Spinal cord (tissue), 9 donors: ENCODE measurements at regions not wholly inside any gene's neighbourhood (a gene's known extent, or its start where the extent isn't known, plus 50 kb on each side); places are given as distances from the start of the nearest gene placed in this dataset.
"Not testable (repeated sequence)": the region's sequence is repeated elsewhere in the genome, so short reads cannot be mapped to it uniquely, and the experiment has no call there.

ENCODE experiments used
- DNase-seq, 6 donors: peaks; one replicate each; pipeline versions ENCODE4 v3.0.0 to v3.0.0-alpha.2; 2013 to 2015; ENCODE audit warnings: low spot score in 6 of 6, low read depth in 4 of 6
- H3K27ac ChIP-seq: one replicate; pipeline ENCODE4 v1.5.1; 2013; ENCODE audit warnings: low read depth, low read length, control low read depth
- H3K27me3 ChIP-seq: one replicate; pipeline ENCODE4 v1.6.1; 2013; ENCODE audit warnings: low read length; ENCODE audit not compliant: control insufficient read depth, insufficient read depth
- H3K36me3 ChIP-seq: one replicate; pipeline ENCODE4 v1.6.1; 2013; ENCODE audit warnings: low read length; ENCODE audit not compliant: control insufficient read depth, insufficient read depth
- H3K4me1 ChIP-seq: one replicate; pipeline ENCODE4 v1.6.1; 2013; ENCODE audit warnings: low read length; ENCODE audit not compliant: control insufficient read depth, insufficient read depth
- H3K4me3 ChIP-seq: one replicate; pipeline ENCODE4 v1.5.1; 2013; ENCODE audit warnings: low read depth, low read length, control low read depth
- H3K9me3 ChIP-seq: one replicate; pipeline ENCODE4 v1.6.1; 2013; ENCODE audit warnings: low read length; ENCODE audit not compliant: control insufficient read depth, insufficient read depth
- WGBS: methylation state at CpG from one replicate; pipeline ENCODE4 v1.1.5; 2013; ENCODE audit warnings: missing lambda C conversion rate; ENCODE audit not compliant: insufficient coverage; 5-methylcytosine and 5-hydroxymethylcytosine counted together
- donor health status: healthy.

DNA sequence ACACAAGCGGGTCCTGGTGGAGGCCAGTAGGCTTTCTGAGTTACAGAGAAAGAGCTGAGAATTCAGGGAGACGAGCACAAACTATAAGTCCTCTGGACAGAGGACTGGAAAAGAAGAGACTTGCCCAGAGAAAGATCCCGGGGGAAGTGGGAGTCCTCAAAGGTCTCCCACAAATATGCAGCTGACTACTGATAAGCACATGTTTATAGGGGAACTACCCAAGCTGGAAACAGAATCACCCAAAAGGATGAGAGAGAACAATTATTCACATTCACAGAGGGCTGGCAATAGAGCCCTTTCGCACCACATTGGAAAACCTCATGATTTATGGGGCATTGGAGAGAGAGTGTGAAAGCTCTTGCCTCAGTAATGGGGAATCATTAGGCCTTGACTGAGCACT, 337.6 kb downstream of the IRS1 start:
- H3K27ac ChIP-seq, result no peak overlapping the region
- H3K36me3 ChIP-seq, result no peaks in the 10 kb centered on the region
- no peaks in the 10 kb centered on the region for H3K4me1 ChIP-seq
- H3K4me3 ChIP-seq, result no peak overlapping the region
- H3K9me3 ChIP-seq, result no peaks in the 10 kb centered on the region
- no peaks in the 10 kb centered on the region for H3K27me3 ChIP-seq
- WGBS, result 0% methylated on average over 1 of the region's 4 CpGs
- no peak for DNase-seq

DNA sequence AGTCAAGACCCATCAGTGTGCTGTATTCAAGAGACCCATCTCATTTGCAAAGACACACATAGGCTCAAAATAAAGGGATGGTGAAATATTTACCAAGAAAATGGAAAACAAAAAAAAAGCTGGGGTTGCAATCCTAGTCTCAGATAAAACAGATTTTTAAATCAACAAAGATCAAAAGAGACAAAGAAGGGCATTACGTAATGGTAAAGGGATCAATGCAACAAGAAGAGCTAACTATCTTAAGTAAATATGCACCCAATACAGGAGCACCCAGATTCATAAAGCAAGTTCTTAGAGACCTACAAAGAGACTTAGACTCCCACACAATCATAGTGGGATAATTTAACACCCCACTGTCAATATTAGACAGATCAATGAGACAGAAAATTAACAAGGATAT, 343.5 kb downstream of the IRS1 start:
- not testable (repeated sequence) for H3K4me3 ChIP-seq, H3K36me3 ChIP-seq, H3K4me1 ChIP-seq, H3K9me3 ChIP-seq, H3K27ac ChIP-seq, H3K27me3 ChIP-seq, DNase-seq
- WGBS, result 100% methylated on average over 1 of the region's 1 CpG

DNA sequence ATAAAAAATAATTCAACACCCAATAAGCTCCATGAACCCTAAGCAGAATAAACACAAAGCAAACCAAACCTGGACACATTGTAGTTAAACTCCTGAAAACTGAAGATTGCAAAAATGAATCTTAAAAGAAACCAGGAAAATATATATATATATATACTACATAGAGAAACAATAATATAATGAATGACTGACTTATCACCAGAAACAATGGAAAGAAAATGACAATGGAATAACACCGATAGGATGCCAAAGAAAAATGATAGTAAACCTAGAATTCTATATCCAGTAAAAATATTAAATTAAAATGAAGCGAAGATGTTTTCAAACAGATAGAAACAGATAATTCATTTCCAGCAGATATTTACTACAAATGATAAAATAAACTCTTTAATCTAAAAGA, 346.9 kb downstream of the IRS1 start:
- DNase-seq, result no peak
- Histone ChIP-seq H3K27ac (no peak overlapping the region), H3K36me3 (no peaks in the 10 kb centered on the region), H3K9me3 (peaks cover 5% of the 10 kb centered on the region), H3K4me1 (no peaks in the 10 kb centered on the region), H3K27me3 (no peaks in the 10 kb centered on the region), H3K4me3 (no peak overlapping the region)
- WGBS, result no CpG with 5 or more reads among the region's 2 CpGs

DNA sequence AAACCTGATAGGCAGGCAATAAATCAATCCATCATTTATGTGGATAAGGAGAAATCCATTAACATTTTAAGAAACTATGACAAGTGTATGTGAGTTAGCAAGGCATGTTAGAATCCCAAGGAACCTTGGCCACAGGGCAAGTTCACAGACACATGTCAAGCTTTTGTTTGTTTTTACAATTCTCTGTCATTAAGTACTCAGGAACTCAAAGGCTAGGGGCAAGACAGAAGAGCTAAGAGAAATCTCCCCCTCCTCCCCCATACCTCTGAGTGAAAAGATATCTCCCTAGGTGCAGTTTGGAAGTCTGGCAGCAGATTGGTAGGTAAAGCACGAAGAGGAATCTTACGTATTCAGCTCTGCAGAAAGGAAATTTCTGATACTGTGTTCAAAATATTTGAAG, 348.1 kb downstream of the IRS1 start:
- no peak for DNase-seq
- Histone ChIP-seq H3K36me3 (no peaks in the 10 kb centered on the region), H3K9me3 (peaks cover 5% of the 10 kb centered on the region), H3K27ac (no peak overlapping the region), H3K4me3 (no peak overlapping the region), H3K4me1 (no peaks in the 10 kb centered on the region), H3K27me3 (no peaks in the 10 kb centered on the region)
- 60% methylated on average over 2 of the region's 2 CpGs for WGBS

DNA sequence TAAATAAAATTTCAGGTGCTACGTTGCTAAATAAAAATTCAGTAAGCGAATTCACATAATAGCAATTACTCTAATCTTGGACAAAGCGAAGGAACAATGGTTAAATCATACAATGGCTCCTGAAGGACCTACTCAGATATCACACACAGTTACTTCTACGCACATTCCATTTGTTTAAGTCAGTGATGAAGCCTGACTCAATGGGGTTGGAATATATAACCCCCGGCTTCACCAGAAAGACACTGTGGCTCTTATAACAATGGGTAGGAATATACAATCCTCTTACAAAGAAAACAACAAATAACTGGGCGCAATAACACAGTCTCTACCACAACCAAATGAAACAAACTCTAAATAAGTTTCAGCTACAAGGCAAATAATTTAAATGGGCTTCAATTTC, 349.5 kb downstream of the IRS1 start:
- Histone ChIP-seq H3K4me1 (no peaks in the 10 kb centered on the region), H3K27ac (no peak overlapping the region), H3K9me3 (peaks cover 5% of the 10 kb centered on the region), H3K27me3 (no peaks in the 10 kb centered on the region), H3K4me3 (no peak overlapping the region), H3K36me3 (no peaks in the 10 kb centered on the region)
- no peak for DNase-seq
- WGBS, result no CpG with 5 or more reads among the region's 6 CpGs

DNA sequence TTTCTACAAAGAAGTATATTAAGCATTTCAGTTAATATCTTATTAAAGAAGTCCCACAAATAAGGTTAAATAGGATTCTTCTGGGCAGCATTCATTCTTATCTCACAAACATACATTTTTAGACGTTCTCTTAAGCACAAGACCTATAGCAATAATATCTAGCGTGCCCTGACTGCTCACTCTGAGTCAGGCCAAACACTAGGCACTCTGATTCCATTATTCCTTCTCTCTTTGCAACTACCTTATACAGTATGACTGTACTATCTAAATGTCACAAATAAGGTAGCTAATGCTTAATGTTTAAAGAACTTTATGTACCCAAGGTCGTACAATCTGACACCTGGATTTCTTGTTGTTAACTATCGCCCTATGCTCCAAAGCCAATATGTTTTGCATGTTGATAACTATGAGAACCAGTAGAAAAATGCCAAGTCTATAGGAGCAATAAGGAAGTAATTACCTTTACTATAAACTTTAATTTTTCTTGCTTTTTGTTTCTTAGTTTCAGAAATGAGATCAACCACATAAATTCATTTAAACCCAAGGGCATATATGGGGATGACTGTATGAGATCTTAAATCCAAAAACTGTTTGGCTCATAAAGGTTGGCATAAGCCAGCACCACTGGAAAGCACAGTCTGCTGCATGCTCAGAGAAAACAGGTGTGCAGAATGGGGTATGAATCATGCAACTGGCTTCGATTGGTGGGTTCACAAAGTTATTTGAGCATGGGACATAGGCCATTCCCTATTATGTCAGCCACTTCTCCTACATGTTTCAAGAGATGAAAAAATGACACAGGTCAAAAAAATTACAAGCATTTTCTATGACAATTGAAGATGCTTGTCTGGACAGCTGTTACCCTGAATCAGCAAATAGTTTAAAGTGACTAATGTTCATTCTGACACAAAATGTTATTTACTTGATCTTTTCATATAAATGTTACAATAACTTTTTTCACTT, 352.0 kb downstream of the IRS1 start:
- H3K36me3 ChIP-seq, result no peaks in the 10 kb centered on the region
- no peak overlapping the region for H3K27ac ChIP-seq
- H3K27me3 ChIP-seq, result no peaks in the 10 kb centered on the region
- H3K4me1 ChIP-seq, result no peaks in the 10 kb centered on the region
- no peak overlapping the region for H3K4me3 ChIP-seq
- DNase-seq, result no peak
- peaks cover under 1% of the 10 kb centered on the region for H3K9me3 ChIP-seq
- no CpG with 5 or more reads among the region's 5 CpGs for WGBS

DNA sequence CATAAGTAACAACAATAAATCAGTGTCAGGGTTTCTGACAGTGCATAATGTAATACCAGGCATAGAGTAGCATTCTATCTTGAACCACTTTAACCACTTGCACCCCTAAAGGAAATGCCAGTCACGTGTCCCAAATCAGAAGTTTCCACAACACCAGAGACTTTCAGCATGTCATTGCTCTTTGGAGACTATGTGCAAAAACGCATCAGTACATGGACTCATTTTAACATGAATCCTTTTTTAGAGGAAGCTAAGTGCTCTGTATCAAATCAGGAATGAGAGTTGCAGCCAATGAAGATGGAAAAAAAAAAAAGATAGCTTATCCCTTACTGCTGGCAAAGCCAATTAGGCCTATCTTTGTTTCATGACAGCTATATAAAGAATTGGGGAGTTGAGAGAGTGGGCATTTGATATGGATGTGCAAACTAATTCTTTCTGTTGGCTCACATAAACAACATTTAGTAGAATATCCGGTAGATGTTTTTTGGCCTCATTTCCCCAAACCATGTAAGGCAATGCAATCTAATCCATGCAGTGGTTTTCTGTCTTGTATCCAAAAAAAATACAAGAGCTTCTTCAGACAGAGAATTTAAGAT, 353.1 kb downstream of the IRS1 start:
- no peaks in the 10 kb centered on the region for H3K9me3 ChIP-seq
- H3K27me3 ChIP-seq, result no peaks in the 10 kb centered on the region
- H3K4me3 ChIP-seq, result no peak overlapping the region
- no peaks in the 10 kb centered on the region for H3K4me1 ChIP-seq
- DNase-seq, result peak in 2 of 6 donors; percentile 8 to 26
- 75% methylated on average over 1 of the region's 3 CpGs for WGBS
- H3K27ac ChIP-seq, result no peak overlapping the region
- H3K36me3 ChIP-seq, result no peaks in the 10 kb centered on the region

DNA sequence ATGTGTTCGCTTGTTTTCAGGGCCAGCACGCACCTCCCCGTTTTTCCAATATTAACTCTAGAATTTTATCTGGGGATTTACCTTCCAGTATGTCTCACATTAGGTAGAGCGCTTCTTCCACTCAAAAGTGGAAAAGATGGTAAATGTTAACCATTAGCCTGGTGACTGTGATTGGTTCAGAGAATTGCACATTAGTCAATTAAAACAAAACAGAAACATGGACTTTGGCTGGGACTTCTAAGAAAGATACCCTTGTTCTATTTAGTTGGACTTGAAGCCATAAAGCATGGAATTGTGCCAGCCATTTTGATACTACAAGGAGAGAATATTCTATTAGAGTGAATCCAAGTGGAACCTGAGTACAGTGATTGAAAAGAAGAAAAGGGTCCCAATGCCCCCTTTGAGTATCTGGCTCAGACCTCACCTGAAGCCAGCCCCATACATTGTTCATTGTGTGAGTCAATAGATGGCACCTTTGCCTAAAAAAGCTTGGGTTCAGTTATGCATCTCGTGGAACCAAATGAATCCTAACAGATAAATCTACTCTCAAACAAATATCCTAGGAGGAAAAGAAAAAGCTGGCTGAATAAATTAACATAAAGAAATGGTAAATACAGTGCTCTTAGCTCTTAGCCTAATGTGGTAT, 354.3 kb downstream of the IRS1 start:
- no peaks in the 10 kb centered on the region for H3K9me3 ChIP-seq
- no peaks in the 10 kb centered on the region for H3K27me3 ChIP-seq
- no peak overlapping the region for H3K4me3 ChIP-seq
- WGBS, result no CpG with 5 or more reads among the region's 5 CpGs
- H3K27ac ChIP-seq, result no peak overlapping the region
- DNase-seq, result no peak
- H3K36me3 ChIP-seq, result no peaks in the 10 kb centered on the region
- no peaks in the 10 kb centered on the region for H3K4me1 ChIP-seq

DNA sequence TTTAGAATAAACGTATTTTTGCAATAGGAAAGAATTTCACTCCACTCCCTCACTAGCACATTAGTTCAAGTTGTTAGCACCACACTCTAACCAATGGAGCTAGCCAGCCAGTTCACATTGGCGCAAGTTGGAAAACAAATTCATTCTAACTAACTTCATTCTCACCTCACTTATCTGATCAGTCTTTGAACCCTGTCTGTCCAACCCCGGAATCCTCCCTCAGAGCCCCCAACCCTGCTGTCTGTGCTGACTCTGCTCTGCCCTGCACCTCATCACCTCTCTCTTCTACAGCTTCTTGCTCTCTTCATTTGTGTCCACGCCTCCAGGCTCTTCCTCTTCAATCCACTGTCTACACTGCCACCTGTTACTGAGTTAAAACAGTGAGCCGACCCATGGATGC, 356.5 kb downstream of the IRS1 start:
- H3K27ac ChIP-seq, result no peak overlapping the region
- no peak for DNase-seq
- H3K4me3 ChIP-seq, result no peak overlapping the region
- H3K4me1 ChIP-seq, result no peaks in the 10 kb centered on the region
- no peaks in the 10 kb centered on the region for H3K9me3 ChIP-seq
- H3K27me3 ChIP-seq, result no peaks in the 10 kb centered on the region
- no peaks in the 10 kb centered on the region for H3K36me3 ChIP-seq
- WGBS, result 97% methylated on average over 4 of the region's 5 CpGs
